Esophagus (tissue), 2 donors: ENCODE measurements at regions not wholly inside any gene's neighbourhood (a gene's known extent, or its start where the extent isn't known, plus 50 kb on each side); places are given as distances from the start of the nearest gene placed in this dataset.

ENCODE experiments used
- H3K27ac ChIP-seq, 2 donors: one replicate each; pipeline ENCODE4 v1.5.1; 2013; ENCODE audit warnings: low read depth in 2 of 2, mild to moderate bottlenecking in 2 of 2, inconsistent platforms in 1 of 2, low read length in 1 of 2, moderate library complexity in 1 of 2
- H3K27me3 ChIP-seq, 2 donors: one replicate each; pipeline ENCODE4 v1.6.1; 2013; ENCODE audit warnings: low read length in 2 of 2, control low read depth in 1 of 2, mild to moderate bottlenecking in 1 of 2; ENCODE audit not compliant: insufficient read depth in 2 of 2, control insufficient read depth in 1 of 2
- H3K36me3 ChIP-seq, 2 donors: one replicate each; pipeline ENCODE4 v1.6.1; 2013; ENCODE audit warnings: low read length in 1 of 2; ENCODE audit not compliant: control insufficient read depth in 2 of 2, insufficient read depth in 2 of 2
- H3K4me1 ChIP-seq, 2 donors: one replicate each; pipeline ENCODE4 v1.6.1; 2013; ENCODE audit warnings: low read length in 1 of 2; ENCODE audit not compliant: control insufficient read depth in 2 of 2, insufficient read depth in 2 of 2
- H3K4me3 ChIP-seq, 2 donors: one replicate each; pipeline ENCODE4 v1.5.1; 2013; ENCODE audit warnings: low read length in 2 of 2, mild to moderate bottlenecking in 2 of 2, low read depth in 1 of 2, moderate library complexity in 1 of 2
- H3K9me3 ChIP-seq, 2 donors: one replicate each; pipeline ENCODE4 v1.6.1; 2013; ENCODE audit warnings: mild to moderate bottlenecking in 2 of 2, low read depth in 1 of 2, low read length in 1 of 2, moderate library complexity in 1 of 2; ENCODE audit not compliant: control insufficient read depth in 2 of 2, insufficient read depth in 1 of 2
- WGBS, 2 donors: extraction: QIAGEN DNeasy Blood & Tissue Kit; methylation state at CpG; one replicate each; pipeline ENCODE4 v1.1.7; 2013; 5-methylcytosine and 5-hydroxymethylcytosine counted together
- donor health status: healthy with polysubstance abuse.
- donor health status: Bipolar disorder and iron deficiency.

DNA sequence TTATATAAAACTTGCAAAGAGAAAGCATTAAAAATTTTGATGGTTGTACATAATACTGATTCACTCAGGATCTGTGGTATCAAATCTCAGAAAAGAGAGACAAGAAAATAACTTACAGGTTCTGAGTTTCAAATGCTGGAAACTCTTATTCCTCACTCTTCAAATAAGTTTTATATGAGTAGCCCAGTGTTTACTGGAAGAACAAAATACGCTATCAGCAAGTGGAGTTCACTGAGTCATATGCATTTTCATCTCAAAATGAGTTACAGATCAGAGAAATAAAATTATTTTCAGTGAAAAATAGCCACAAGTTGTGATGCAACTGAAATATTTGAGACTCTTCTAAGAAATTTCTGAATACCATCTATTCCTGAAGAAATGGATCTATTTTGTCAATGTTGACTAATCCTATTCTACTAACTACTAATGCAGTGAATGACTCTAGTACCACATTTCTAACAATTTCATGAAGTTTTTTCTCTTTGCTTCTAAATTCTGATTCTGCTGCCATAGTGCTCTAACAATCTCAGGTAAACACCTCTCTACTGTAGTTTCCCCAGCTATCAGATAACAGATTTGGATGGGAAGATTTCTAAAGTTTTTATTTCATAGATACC is 391.7 kb downstream of the ZEB2 start:
- Histone ChIP-seq H3K4me1 (no peaks in the 10 kb centered on the region), H3K36me3 (no peaks in the 10 kb centered on the region), H3K9me3 (no peaks in the 10 kb centered on the region), H3K27me3 (no peaks in the 10 kb centered on the region), H3K4me3 (no peak overlapping the region), H3K27ac (no peak overlapping the region)
- 91 to 98% methylated on average over 1 of the region's 1 CpG for WGBS, 2 donors

DNA sequence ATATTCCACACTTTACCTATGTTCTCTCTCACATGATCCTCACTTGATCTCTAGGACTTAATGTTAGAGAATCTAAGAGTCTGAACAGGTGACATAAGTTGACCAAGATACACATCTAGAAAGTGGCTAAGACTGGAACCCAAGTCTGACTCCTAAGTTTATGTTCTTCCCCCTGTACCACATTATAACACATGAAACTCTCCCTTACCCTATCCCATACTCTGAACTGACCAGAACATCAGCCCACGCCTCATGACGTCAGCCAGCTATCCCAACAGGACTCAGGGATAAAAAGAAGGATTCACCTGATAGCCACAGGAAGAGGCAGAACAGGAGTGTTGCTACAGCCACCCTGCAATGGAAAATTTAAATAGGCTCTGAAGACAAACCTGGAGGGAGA is 392.2 kb downstream of the ZEB2 start:
- 96 to 97% methylated on average over 2 of the region's 2 CpGs for WGBS, 2 donors

DNA sequence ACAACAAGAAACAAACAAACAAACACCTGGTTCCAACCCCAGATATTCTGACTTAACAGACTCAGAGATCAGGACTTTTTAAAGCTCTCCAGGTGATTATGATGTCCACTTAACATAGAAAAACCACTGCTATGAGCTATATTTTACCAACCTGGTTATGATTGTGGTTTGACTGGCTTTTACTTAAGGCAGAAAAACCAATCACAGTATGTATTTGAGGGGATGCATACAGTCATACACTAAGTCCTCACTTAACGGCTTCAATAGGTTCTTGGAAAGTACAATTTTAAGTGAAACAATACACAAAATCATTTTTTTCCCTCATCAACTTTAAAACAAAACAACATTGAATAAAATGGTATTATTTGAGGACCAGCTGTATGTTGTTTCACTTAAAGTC is 393.6 kb downstream of the ZEB2 start:
- Histone ChIP-seq H3K9me3 (no peaks in the 10 kb centered on the region), H3K4me1 (no peaks in the 10 kb centered on the region), H3K27me3 (no peaks in the 10 kb centered on the region), H3K4me3 (no peak overlapping the region), H3K27ac (no peak overlapping the region), H3K36me3 (no peaks in the 10 kb centered on the region)
- 97% methylated on average over 1 of the region's 1 CpG for WGBS, 2 donors

More for the DNA sequence above, 392.2 kb downstream of the ZEB2 start:
- no peaks in the 10 kb centered on the region for H3K4me1 ChIP-seq
- H3K9me3 ChIP-seq: no peaks in the 10 kb centered on the region
- no peak overlapping the region for H3K4me3 ChIP-seq
- no peaks in the 10 kb centered on the region for H3K27me3 ChIP-seq
- H3K36me3 ChIP-seq: no peaks in the 10 kb centered on the region
- no peak overlapping the region for H3K27ac ChIP-seq

DNA sequence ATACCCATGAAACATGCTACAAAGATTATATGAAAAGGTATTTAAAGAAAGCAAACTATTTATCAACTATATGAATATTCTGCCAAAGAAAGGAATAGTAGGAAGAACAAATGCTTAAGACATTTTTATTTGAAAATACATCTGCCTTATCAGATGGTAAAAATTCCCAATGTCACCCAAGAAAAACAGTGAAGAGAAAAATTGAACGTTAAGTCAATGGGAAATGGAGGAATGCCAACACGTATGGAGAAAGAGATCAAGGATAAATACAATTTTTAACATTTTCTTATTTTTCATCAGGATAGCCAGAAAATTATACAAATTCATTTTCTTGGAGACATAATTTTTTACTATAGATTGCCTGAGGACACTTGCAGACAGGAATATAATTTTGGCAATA is 394.2 kb downstream of the ZEB2 start:
- Histone ChIP-seq H3K27ac (no peak overlapping the region), H3K9me3 (no peaks in the 10 kb centered on the region), H3K36me3 (no peaks in the 10 kb centered on the region), H3K4me1 (no peaks in the 10 kb centered on the region), H3K4me3 (no peak overlapping the region), H3K27me3 (no peaks in the 10 kb centered on the region)
- WGBS, 2 donors: 79 to 88% methylated on average over 2 of the region's 2 CpGs

DNA sequence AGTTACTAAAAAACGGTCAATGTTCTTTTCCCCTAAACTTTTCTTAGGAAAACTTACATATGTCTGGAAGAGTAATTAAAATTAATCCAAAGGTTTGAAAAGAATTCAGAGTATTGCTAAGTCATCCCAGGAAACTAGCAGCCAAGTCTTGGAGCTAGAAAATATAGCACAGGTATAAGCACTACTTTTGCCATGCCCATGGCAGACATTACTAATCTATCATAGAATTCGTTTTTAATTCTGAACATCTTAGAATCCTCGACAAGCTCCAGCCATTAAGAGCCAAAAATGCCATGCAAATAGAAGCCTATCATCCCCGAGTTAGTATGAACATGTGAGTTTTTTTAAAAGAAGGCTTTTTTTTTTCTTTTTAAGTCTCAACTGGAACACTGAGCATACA is 395.0 kb downstream of the ZEB2 start:
- Histone ChIP-seq H3K4me1 (no peaks in the 10 kb centered on the region), H3K36me3 (no peaks in the 10 kb centered on the region), H3K27ac (no peak overlapping the region), H3K4me3 (no peak overlapping the region), H3K9me3 (no peaks in the 10 kb centered on the region), H3K27me3 (no peaks in the 10 kb centered on the region)
- 93 to 94% methylated on average over 4 of the region's 4 CpGs for WGBS, 2 donors

GRCh38 chr2:144120487-144120886 is 399.4 kb downstream of the ZEB2 start:
- H3K9me3 ChIP-seq: no peaks in the 10 kb centered on the region

DNA sequence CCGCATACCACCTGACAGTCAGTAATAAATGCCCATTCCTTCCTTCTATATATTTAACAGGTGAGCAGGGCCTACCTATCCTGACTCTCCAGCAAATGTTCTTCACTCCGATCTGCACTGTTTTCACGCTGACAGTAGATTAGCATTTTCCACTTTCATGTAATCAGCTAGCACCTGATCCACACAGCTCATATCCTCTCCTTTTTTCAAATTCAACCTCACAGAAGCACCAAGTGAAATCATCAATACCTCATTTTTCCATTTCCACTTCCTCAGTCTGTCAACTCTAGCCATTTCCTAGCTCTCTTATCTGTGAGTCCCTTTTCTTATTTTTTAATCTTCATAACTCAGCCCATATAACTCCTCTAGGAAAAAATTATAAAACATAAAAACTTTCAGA is 402.8 kb downstream of the ZEB2 start:
- Histone ChIP-seq H3K9me3 (no peaks in the 10 kb centered on the region), H3K27ac (no peak overlapping the region), H3K4me1 (no peaks in the 10 kb centered on the region), H3K36me3 (no peaks in the 10 kb centered on the region), H3K4me3 (no peak overlapping the region), H3K27me3 (no peaks in the 10 kb centered on the region)
- 96 to 97% methylated on average over 3 of the region's 3 CpGs for WGBS, 2 donors

More at GRCh38 chr2:144120487-144120886, 399.4 kb downstream of the ZEB2 start:
- Histone ChIP-seq H3K27me3 (no peaks in the 10 kb centered on the region), H3K4me1 (no peaks in the 10 kb centered on the region), H3K27ac (no peak overlapping the region), H3K36me3 (no peaks in the 10 kb centered on the region), H3K4me3 (no peak overlapping the region)
- WGBS, 2 donors: 94 to 96% methylated on average over 4 of the region's 4 CpGs

DNA sequence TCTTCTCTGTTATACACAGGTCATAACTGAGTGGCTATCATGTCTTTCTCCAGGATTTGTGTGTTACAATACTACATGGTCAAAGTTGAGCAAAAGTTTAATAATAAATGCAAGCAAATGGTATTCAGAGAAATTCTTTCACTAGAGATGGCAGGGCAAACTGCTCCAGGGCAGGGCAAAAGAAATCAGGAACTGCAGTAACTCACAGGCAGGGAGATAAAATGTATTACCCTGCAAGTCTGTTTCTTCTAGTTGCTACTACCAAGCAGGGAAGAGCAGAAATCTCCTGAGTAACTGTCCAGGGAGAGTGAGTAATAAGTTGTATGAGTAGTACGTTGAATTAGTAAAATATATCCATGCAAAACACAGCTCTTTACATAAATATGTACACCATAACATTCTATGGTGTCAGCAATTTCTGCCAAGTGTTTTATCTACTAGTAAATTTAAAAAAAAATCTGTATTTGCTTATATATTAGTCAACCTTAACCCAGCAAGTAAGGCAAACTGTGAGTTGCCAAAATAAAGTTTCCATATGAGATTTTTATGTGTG is 404.1 kb downstream of the ZEB2 start:
- Histone ChIP-seq H3K27me3 (no peaks in the 10 kb centered on the region), H3K4me3 (no peak overlapping the region), H3K9me3 (no peaks in the 10 kb centered on the region), H3K27ac (no peak overlapping the region), H3K36me3 (no peaks in the 10 kb centered on the region), H3K4me1 (no peaks in the 10 kb centered on the region)
- 73 to 76% methylated on average over 1 of the region's 1 CpG for WGBS, 2 donors

DNA sequence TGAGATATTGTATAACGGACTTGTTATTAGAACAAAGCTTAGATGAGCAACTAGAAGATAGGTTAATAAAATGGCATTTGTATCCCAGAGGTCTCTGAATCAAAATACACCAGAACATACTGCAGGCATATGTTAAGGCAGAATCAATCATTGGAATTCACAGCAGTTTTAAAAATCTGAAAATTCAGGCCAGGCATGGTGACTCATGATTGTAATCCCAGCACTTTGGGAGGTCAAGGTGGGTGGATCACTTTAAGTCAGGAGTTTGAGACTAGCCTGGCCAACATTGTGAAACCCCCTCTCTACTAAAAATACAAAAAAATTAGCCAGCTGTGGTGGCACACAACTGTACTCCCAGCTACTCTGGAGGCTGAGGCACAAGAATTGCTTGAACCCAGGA is 405.2 kb downstream of the ZEB2 start:
- Histone ChIP-seq H3K4me1 (no peaks in the 10 kb centered on the region), H3K36me3 (no peaks in the 10 kb centered on the region), H3K27ac (no peak overlapping the region), H3K27me3 (no peaks in the 10 kb centered on the region), H3K9me3 (no peaks in the 10 kb centered on the region), H3K4me3 (no peak overlapping the region)
- WGBS, 2 donors: 95 to 97% methylated on average over 1 of the region's 1 CpG

GRCh38 chr2:144111437-144111836 is 408.5 kb downstream of the ZEB2 start:
- 74 to 77% methylated on average over 2 of the region's 2 CpGs for WGBS, 2 donors
- no peaks in the 10 kb centered on the region for H3K27me3 ChIP-seq
- no peaks in the 10 kb centered on the region for H3K4me1 ChIP-seq
- H3K27ac ChIP-seq: no peak overlapping the region
- no peaks in the 10 kb centered on the region for H3K9me3 ChIP-seq
- no peaks in the 10 kb centered on the region for H3K36me3 ChIP-seq
- no peak overlapping the region for H3K4me3 ChIP-seq
